Tongue (tissue), 1 donor: ENCODE measurements at regions not wholly inside any gene's neighbourhood (a gene's known extent, or its start where the extent isn't known, plus 50 kb on each side); places are given as distances from the start of the nearest gene placed in this dataset.
A peak's percentile ranks its signal among the peaks of the same experiment; 100 is the strongest.

Experiments
- DNase-seq: peaks from one replicate; pipeline ENCODE4 v3.0.0-alpha.2; 2015

DNA sequence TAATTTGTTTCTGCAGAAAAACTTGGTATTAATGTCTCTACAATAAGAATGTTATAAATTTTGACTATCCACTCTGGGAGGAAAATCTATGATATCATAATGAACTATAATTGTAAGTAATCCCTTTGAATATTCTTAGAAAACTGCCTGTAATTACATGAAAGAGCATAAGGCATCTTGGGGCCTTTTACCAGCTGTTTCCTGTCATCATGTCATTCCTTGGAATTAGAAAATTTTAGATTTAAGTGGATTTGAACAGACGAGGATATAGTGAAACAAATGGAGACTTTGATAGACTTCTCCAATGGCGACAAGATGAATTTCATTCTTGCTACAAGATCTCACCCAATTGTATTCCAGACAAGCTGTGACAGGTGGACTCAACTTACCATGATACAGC, 423.4 kb upstream of the FLRT2 start:
- DNase-seq = no peak

DNA sequence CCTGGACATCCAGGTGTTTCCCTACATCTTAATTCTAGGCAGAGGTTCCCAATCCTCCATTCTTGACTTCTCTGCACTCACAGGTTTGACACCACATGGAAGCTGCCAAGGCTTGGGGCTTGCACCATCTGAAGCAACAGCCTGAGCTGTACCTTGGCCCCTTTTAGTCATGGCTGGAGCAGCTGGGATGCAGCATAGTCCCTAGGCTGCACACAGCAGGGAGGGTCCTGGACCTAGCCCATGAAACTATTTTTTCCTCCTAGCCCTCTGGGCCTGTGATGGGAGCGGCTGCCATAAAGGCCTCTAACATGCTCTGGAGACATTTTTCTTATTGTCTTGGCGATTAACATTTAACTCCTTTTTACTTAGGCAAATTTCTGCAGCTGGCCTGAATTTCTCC, 417.2 kb upstream of the FLRT2 start:
- DNase-seq = no peak

DNA sequence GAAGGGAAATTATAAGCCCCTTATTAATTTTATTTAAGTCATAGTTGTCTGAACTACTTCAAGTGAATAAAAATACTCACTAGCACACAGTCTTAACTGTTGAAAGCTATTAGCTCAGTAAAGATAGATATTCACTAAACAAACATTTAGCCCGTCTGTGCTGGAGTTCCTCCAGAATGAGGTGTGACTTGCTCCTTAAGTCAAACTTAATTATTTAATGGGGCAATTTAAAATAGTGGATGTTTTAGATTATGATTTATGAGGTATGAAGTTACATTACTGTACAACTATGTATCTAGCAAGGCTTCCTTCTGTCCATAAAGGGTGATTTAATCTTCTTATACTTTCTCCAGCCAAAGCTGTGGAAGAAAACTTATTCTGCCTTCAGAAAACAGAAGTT, 414.0 kb upstream of the FLRT2 start:
- no peak for DNase-seq

DNA sequence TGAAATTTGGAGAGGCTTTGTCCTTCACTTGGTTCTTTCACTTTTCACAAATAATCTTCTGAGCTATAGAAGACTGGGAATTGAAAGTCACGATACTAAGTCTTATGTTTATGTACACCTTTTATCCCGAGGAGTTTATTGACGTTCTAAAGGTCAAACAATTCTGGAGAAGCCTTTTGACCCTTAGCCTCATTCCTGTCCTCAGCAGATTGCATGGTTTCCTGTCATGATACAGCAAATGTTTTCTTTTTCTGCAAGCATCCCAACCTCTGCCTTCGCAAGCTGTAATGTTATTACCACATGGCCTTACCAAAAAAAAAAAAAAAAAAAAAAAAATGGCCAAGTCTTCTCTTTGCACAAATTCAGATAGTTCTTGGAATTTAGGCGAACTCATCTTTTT, 411.7 kb upstream of the FLRT2 start:
- DNase-seq = no peak

DNA sequence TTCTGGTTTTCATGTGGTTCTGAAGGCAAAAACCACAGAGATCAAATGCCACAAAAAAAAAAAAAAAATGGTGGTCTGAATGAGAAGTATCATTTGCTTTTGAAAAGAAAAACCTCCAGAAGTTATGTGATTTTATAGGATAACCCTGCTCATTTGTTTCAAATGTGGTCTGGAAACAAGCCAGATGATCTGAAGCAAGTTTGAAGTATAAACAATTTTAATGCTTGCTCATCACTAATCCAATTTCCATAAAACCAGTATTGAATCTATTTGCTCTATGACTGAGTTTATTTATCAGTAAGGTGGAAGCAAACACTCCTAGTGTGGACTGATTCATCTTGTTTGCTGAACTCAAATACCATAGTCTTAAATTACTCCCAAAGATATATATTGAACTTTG, 407.3 kb upstream of the FLRT2 start:
- DNase-seq = peak; percentile 15

DNA sequence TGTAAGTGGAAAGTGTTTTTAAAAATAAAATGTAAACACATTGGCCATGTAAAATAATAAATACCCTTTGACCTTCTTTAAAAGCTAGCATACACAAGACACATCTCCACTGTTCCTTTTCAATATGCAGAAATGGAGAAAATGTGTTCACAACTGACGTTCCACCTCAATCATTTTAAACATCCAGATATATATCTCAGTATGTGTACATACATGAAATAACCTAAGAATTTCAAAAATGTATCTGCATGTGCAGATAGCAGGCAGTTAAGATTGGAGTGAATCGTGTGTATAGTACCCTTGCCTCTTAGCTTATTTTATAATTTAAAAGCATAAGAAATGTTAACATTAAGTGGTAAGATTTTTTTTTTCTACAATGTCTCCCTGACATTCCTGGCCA, 406.2 kb upstream of the FLRT2 start:
- DNase-seq = no peak

DNA sequence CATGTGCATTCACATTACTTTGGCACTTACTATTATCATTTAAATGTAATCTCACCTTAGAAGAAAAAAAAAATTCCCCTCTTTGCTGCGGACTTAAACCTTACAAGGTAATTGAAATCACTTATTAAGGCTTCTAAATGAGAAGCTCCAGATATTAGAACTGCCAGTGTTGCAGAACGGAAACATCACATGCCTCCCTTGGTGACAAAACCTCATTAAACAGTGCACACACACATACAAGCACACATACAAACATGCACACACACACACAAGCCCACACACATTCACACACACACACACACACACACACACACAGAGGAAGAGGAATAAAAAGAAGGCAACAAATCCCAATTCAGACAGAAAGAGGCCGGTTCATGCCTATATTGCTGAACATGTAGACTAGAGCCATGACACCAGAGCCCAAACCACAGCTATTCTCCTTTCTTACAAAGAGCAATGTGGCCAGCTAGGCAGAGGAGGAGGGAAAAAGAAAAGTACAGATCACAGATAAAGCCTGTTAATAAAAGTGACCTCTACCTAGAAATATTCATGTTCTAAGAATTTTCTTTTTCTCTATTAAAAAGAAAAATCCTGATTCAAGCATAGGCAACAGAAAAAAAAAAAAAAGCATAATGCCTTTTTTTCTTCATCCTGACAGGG, 405.2 kb upstream of the FLRT2 start:
- DNase-seq = no peak

DNA sequence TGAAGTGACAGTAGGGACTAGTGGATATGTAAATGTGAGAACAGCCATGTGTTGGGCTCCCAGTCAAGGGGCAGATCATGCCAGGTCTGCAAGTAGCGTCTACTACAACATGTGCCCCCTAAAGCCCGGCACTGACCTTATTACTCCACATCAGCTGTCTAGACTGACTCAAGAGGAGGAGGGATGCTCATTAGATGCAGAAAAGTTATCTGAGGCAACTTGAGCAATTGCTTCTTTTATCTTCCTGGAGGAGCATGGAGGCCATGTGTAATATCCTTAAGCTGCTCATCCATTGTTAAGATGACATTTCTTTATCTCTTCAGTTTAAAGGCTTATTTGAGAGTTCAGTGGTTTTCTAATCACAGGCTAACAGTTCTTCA, 404.7 kb upstream of the FLRT2 start:
- DNase-seq = no peak

DNA sequence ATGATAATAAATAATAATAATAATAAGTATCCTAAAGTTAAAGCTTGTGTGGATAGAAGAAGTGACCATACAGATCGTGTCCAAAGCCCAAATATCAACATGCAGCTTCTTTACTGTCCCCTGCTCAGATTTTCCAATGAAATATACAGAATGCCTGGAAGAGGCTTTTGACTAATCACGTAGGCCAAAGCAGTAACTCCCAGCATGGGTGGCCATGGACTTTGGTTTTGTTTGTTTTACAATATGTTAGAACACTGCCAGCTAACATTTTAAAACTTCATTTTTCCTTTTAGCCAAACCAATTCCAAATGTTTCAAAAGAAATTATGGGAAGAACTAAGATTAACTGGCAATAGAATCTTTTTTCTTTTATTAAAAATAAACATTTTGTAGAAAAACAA, 400.0 kb upstream of the FLRT2 start:
- no peak for DNase-seq

DNA sequence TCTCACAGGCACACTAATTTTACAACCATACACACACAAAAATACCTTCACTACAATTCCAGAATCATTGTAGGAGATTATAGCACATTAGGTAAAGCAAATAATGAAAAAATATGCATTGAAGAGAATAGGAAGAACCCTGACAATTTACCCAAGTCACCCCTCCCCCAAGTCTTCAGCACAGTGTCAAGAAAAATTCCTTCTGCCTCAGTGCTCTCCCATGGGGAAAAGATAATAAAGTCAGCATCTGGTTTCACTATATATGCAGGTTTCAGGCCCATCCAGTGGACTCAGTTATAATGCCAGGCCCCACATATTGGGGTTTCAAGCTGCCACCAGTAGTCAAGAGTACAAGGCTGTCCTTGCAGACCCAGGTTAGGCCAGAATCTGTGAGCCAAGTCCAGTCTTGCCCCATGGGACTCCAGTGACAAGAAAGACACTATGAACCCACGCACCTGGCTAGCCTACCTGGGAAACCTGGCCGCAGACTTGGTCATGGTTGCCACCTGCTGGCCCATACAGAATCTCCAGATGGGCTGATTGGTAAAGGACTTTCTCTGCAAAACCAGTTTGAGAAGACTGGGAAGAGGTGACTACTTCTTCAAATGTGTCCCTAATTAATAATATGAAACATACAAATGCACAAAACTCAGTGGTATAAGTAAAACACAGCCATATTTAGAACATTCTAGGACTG, 398.6 kb upstream of the FLRT2 start:
- no peak for DNase-seq

DNA sequence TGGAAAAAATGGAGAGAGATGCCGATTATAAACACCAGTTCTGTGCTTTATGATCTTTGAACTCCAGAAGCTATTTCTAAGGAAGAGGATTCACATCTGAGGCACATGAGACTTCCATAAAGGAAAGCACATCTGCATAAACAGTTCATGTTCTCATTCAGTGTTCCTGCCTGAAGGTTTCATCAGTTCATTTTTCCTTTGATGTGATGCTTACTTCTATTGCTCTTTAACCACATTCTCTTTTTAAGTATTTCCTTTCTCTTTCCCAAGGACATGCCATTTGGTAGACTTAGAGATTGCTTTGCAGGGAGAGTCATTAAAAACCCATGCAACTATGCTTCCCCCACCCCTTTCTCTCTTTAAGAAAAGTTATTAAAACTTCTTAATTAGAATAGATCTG, 387.0 kb upstream of the FLRT2 start:
- no peak for DNase-seq

DNA sequence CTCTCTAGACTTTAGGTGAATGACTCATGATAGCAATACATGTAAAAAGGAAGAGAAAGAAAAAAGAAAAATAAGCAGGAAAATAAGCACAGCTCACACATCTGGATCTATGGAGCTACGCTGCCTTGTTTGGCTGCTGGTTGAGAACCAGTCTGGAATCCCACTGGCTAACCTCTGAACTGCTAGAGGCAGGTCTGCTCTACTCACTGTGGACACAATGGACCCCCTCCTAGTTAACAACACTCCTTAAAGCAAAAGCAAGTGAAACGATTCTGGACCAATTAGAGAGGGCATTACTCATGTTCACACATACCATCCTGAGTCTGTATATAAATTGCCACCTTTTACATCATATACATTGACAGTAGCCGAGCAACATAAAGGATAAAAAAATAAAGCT, 383.2 kb upstream of the FLRT2 start:
- no peak for DNase-seq

DNA sequence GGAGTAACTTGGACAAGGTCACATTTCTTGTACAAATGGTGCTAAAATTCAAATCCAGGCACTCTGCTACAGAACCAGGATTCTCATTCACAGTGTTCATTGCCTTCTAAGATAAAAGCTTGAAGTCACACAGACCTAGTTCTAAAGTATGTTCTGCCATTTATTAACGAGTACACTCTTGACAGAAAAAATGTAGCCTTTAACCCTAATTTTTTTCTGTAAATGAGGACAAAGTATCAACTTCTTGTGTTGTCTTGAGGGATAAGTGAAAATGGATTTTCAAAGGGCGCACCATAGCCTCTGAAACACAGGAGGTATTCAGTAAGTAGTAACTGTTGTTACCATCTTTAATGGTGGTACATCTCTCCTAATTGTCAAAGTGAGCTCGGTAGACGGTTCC, 379.8 kb upstream of the FLRT2 start:
- no peak for DNase-seq

DNA sequence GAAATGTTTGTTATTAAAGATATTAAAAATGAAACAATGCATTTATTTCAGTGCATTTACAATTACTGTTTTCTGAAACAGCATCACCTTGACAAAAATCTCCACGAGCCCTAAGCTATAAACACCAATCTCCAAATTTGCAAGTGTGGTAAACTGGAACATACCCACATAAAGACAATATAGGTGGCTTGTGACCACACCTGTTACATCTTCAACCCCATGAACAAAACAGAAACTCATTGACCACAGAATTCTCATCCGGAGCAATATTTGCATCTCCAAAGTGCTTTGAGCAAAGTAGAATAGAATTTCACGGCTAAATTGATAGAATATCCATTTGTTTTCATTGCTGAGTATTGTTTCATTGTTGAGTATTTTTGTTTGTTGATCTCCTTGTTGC, 375.2 kb upstream of the FLRT2 start:
- DNase-seq = no peak

DNA sequence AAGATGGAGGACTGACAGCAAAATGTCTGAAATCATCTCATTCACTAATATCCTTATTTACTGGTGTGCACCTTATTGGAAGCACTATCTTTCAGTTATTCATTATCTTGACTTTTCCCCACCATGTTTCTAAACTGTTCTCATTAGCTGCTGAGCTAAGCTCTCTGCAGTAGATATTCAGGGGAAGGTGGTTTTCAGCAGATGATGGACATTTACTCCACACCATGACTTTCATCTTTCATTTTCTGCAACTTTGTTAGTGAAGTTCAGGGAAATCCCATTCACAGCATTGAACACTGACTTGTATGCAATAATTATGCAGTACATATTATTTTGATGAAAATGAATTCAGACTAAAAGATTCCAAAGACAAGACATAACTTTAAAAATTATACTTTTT, 373.6 kb upstream of the FLRT2 start:
- no peak for DNase-seq

DNA sequence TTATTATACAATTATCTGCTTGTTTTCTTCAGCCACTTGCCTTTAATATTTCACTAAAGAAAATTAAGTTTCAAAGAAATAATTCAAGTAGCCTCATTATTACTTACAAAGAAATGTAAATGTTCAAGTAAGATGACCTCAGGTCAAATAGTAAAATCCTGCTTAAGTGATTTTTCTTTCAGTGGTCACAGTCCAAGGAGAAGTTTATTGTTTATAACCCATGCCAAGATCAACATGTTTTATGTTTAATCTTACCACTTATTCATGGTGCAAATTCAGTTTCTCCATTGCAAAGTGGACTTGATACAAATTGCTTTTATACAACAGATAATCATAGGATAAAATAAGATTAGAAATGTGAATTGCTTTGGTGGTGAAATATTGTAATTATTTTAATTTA, 370.2 kb upstream of the FLRT2 start:
- no peak for DNase-seq

DNA sequence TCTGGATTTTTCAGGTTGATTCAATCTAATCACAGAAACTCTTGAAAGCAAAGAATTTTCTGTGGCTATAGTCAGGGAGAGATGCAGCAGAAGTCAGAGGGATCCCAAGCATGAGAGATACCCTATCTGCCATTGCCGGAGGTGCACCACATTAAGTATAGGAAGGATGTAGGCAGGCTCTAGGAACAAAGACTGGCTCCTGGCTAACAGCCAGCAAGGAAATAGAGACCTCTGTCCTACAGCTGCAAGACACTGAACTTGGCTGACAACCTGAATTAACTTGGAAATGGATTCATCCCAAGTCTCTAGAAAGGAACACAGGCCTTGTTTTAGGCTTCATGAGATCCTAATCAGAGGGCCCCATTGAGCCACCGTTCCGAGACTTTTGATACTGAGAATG, 364.9 kb upstream of the FLRT2 start:
- DNase-seq = peak; percentile 16

DNA sequence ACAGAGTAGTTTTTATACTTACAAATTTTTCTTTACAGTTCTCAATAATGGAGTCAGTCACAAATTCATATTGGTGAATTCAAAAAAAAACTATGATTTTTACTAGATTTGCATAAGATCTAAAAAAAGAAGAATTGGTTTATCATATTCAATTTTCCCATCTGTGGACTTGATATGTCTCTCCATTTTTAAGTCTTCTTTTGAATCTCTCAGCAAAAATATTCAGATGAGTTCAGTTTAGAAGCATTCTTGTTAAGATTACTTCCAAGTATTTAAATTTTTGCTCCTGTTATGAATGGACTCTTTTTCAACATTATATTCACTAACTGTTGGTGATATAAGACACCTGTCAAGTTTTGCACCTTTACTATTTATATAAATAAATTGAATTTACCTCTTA, 360.6 kb upstream of the FLRT2 start:
- no peak for DNase-seq

DNA sequence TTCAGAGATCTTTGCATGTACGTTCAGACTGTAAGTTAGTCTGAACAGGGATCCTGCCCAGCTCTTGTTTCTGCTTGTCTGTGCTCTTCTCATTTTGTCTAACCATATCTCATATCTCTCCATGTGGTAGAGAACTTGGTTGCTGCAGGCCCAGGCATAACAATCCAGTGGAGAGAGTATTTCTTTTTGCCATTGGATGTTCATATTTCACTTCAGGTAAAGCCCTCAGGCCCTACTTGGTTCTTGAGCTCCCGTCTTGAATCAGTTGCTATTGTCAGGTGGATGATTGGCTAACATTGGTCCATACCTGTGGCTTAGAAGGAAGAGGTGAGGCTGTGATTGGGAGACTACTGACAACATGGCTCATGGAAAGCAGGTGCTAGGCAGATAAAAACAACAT, 357.7 kb upstream of the FLRT2 start:
- DNase-seq = no peak

DNA sequence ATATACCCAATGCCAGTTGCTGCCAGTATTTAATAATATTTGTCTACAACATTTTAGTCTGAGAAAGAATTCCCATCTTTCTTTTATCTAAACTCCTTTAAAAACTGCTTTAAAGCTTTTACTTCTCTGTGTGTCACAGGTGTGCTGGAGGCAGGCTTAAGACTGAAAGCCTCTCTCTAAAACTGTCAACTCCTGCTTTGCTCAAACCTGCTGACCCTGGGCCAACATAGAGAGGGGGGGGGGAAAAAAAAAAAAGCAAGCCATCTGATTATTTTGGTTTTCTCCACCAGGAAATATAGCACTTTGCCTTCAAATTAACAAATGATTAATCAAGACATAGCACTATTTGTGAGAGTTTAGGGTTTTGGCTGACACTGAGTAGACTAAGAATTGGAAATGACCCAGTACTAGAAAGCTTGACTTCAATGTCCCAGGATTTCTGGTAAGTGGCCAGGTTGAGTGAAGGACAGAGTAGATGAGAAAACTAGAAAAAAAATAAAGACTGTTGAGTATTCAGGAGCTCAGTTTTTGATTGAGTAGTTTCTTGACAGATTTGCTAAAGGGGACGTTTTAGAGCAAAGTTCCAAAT, 357.0 kb upstream of the FLRT2 start:
- DNase-seq = no peak

DNA sequence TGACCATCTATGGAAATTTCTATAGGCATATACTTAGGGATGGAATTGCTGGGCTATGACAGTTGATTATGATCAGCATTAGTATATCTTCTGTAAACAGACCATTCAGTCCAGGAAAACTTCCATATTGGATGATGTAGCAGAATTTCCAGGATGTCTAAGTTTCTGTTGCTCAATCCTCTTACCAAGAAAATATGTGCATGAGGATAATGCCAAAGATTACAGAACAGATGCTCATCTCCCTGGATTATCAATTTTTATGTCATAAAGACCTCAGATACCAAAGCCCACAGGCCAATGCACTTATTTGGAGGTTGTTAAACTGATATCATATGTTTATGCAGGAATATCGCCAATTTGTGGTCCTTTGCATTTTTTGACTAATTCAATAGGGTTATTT, 354.4 kb upstream of the FLRT2 start:
- DNase-seq = no peak

DNA sequence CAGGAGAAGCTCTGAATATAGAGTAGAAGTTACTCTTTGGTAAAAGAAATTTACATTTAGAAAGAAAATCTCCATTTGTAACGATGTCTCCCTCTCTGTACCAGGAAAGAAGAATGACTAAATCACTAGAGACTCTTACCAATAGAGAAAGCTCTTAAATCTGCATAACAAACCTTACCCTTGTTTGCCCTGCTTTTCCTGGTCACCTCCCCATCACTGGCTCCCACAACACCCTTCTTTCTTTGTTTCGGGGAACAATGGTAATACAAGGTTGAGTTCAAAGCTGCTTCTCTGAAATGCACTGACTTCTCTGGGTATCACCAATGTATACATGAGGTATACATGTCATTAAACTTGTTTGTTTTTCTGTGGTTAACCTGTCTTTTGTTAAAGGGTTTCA, 351.1 kb upstream of the FLRT2 start:
- DNase-seq = no peak

DNA sequence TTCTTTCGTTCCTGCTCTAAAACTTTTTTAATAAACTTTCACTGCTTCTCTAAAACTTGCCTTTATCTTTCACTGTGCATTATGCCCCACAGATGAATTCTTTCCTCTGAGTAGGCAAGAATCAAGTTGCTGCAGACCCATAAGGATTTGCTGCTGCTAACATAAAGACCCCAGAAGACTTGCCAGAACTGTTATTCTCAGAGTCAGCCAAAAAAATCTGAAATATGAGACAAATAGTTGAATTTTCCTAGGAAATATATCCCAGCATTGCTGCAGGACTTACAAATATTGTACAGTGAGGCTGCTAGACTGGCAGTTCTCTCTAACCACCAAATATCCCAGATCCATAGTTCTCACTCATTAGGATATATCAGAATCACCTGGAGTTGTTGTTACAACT, 349.1 kb upstream of the FLRT2 start:
- no peak for DNase-seq

DNA sequence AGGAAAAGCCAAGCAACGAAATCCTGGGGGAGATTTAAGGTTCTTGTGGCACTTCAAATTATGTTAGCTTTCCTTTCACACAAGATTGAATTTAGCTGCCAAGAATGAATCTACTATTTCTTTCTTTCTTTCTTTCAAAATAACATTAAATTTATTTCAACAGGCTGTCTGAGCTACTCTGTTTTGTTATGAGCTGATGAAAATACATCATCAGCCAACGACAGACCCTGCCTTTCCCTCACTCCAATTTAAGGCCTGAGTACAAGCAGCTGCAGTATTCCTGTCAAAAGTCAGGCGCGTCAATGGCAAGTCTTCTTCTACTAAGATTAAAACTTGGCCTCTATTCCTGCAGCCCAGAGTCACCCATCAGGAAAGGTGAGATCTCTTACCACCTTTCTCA, 347.7 kb upstream of the FLRT2 start:
- peak; percentile 27 for DNase-seq
